Skin epidermis (tissue), 12 donors: ENCODE measurements at regions not wholly inside any gene's neighbourhood (a gene's known extent, or its start where the extent isn't known, plus 50 kb on each side); places are given as distances from the start of the nearest gene placed in this dataset.
"Not testable (repeated sequence)": the region's sequence is repeated elsewhere in the genome, so short reads cannot be mapped to it uniquely, and the experiment has no call there.

Experiments
- H3K27ac ChIP-seq, 21 experiments: fragments of 200-600 bp; sonication (generic) in 11 of 21; one replicate each; pipeline ENCODE4 v1.5.0; 2020; ENCODE audit warnings: mild to moderate bottlenecking in 3 of 21, inconsistent platforms in 2 of 21, moderate library complexity in 2 of 21
- H3K4me3 ChIP-seq, 7 experiments: fragments of 200-600 bp; sonication (generic) in 2 of 7; one replicate each; pipeline ENCODE4 v1.5.0; 2020; ENCODE audit warnings: inconsistent platforms in 2 of 7, mild to moderate bottlenecking in 2 of 7, moderate library complexity in 1 of 7

DNA sequence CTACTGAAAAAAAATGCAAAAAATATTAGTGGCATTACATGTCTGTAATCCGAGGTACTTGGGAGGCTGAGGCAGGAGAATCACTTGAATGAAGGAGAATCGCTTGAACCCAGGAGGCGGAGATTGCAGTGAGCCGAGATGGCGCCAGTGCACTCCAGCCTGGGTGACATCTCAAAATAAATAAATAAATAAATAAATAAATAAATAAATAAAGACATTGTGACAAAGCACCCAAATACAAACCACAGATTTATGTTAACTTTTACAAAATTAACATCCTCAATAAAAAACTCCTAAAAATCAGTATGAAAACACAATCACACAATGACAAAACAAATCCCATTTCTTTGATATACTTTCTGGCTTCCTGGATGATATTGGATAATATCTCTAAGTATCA lies 808.3 kb downstream of the REEP3 start:
- H3K27ac ChIP-seq, result no peak overlapping the region
- no peak overlapping the region for H3K4me3 ChIP-seq

GRCh38 chr10:64332551-64332950 lies 811.4 kb downstream of the REEP3 start:
- H3K4me3 ChIP-seq, result no peak overlapping the region

GRCh38 chr10:64334084-64334483 lies 812.9 kb downstream of the REEP3 start:
- H3K27ac ChIP-seq, result no peak overlapping the region
- no peak overlapping the region for H3K4me3 ChIP-seq

More at GRCh38 chr10:64332551-64332950, 811.4 kb downstream of the REEP3 start:
- no peak overlapping the region for H3K27ac ChIP-seq

- Histone ChIP-seq H3K27ac (no peak overlapping the region), H3K4me3 (no peak overlapping the region)
Measured at GRCh38 chr10:64344211-64344610, 823.0 kb downstream of the REEP3 start.

DNA sequence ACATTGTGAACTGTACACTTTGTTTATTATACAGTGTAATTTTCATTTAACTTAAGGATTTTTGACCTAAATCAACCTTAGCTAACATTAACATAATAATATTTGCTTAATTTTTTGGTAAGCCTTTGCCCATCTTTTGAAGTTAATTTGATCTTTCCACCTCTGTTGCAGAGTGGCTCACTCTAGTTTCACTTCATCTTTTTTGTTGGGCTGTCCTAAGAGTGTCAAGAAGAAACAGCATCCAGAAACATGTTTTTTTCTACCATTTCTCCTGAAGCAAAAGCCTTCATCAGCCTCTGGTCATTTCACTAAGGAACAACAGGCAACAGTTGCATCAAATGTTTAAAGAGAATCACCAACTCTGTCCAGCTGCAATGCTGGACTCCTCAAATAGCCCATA lies 824.7 kb downstream of the REEP3 start:
- Histone ChIP-seq H3K27ac (no peak overlapping the region), H3K4me3 (no peak overlapping the region)

GRCh38 chr10:64346389-64346788 lies 825.2 kb downstream of the REEP3 start:
- Histone ChIP-seq H3K27ac (no peak overlapping the region), H3K4me3 (no peak overlapping the region)

- Histone ChIP-seq H3K4me3 (no peak overlapping the region), H3K27ac (no peak overlapping the region)
Measured at GRCh38 chr10:64350665-64351064, 829.5 kb downstream of the REEP3 start.

- no peak overlapping the region for H3K4me3 ChIP-seq
Measured at GRCh38 chr10:64358907-64359306, 837.7 kb downstream of the REEP3 start.

DNA sequence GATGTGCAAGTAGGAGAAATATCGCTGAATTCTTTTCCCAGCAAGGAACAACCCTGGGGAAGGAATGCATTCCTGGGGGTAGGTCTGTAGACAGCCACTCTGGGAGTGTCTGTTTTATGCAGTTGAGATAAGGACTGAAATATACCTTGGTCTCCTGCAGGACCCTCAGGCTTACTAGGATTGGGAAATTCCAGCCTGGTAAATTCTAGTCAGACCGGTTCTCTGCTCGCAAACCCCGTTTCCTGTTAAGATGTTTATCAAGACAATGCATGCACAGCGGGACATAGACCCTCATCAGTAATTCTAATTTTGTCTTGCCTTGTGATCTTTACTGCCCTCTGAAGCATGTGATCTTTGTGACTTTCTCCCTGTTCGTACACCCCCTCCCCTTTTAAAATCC lies 839.0 kb downstream of the REEP3 start:
- not testable (repeated sequence) for H3K27ac ChIP-seq, H3K4me3 ChIP-seq

More at GRCh38 chr10:64358907-64359306, 837.7 kb downstream of the REEP3 start:
- no peak overlapping the region for H3K27ac ChIP-seq

GRCh38 chr10:64363687-64364086 lies 842.5 kb downstream of the REEP3 start:
- Histone ChIP-seq H3K27ac (no peak overlapping the region), H3K4me3 (no peak overlapping the region)

DNA sequence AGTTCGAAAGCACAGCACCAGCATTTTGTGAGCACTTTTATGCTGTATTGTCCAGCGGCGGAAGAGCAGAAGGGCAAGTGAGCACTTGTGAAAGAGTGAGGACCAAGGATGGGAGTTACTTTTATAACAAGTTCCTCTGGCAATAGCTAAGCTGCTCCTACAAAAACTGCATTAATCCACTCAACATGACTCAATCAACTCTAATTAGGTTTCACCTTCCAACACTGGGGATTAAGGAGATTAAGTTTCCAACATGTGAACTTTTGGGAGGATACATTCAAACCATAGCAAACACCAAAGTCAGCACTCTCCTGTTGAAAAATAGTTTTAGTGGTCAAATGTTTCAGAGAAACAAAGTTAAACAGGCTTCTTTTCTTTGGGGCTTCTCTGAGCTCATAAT lies 844.5 kb downstream of the REEP3 start:
- H3K27ac ChIP-seq, result no peak overlapping the region
- H3K4me3 ChIP-seq, result no peak overlapping the region

DNA sequence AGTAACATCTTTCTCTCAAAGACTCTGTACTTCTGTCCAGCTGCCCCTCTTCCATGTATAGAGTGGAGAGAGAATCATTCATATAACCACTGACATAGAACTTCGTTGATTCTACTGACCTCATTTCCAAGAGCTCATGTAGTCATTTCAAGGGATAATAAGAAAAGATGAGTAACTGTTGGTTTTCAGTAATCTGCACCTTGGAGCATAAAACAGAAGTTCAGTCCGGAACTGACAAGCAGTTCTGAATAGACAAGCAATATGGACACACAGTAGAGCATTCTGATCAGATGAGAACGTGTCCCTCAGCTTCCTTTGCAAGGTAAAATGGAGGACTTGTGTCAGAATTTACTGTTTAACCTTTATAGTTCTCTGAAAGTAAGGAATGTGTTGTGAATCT lies 847.1 kb downstream of the REEP3 start:
- Histone ChIP-seq H3K27ac (no peak overlapping the region), H3K4me3 (no peak overlapping the region)

DNA sequence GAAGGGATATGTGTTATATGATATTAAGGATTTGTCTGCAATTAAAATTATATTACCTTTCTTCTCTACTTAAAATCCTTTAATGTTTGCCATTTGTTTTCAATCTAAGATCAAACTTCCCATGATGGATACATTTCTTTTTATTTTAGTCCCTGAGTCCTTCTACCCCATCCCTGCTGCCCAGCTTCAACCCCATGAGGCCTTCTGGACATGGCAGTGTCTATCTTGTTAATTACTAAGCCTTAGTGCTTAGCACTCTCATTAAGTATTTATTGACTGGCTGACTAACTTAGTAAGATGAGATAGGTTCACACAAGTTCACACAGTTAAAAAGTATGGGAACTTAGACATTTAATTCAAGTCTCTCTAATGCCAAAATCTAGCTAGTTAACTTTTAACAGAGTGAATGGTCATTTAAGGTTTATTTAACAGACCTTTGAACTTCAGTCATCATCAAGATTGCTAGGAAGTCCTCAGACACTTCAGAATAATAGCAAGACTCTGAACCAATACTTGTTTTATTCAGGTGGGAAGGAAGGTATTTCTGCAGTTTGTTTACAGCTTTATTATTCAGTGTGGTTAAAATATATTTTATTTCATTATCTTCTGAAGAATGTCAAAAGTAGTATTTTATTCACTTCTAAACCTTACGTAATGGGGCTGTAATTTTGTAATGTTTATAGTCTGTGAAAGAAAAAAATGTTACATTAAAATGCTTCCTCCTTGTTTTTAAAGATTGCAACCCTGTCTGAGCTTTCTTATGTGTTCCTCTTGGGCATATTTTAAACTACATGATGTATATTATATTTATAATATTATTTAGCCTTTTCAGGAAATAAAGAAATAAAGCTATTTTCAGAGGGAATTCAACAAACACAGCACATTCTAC lies 848.9 kb downstream of the REEP3 start:
- Histone ChIP-seq H3K4me3 (no peak overlapping the region), H3K27ac (no peak overlapping the region)

GRCh38 chr10:64374346-64374745 lies 853.1 kb downstream of the REEP3 start:
- H3K27ac ChIP-seq, result no peak overlapping the region

DNA sequence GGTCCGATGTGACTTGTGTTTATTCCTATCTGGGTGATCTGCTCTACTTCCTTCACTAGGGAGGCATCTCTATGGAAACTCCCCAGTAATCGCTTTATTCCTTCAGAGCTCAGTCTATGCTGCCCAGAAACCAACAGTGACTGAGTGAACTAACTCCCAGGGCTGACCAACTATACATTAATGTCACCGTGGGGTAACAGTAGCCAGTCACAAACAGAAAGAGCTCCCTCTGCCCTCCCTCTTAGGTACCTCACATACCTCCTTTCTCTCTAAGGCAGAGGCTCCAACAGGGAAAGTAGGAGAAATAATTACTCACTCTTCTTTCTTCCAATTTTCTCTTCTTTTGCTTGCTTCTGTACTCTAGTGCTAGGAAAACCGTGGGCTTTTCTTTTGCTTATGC lies 855.0 kb downstream of the REEP3 start:
- Histone ChIP-seq H3K27ac (no peak overlapping the region), H3K4me3 (no peak overlapping the region)

More at GRCh38 chr10:64374346-64374745, 853.1 kb downstream of the REEP3 start:
- no peak overlapping the region for H3K4me3 ChIP-seq

DNA sequence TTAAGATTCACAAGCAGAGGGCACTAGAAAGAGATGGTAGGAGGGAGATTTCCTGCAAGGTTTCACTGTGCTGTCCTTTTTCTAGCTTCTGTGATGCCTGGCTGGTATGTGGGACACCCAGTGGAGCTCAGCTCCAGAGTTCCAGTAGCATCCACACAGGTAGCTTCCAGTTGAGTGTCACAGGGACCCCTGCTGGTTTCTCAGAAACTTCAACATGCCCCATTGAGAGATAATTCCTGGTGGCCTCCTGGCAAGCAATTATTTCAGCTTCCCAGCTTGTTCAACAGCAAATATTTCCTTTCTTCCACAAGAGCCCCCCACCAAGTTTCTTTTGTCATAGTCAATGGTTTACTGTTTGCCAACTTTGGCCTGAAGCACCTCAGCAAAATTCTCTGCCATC lies 858.7 kb downstream of the REEP3 start:
- no peak overlapping the region for H3K27ac ChIP-seq
- H3K4me3 ChIP-seq, result no peak overlapping the region

DNA sequence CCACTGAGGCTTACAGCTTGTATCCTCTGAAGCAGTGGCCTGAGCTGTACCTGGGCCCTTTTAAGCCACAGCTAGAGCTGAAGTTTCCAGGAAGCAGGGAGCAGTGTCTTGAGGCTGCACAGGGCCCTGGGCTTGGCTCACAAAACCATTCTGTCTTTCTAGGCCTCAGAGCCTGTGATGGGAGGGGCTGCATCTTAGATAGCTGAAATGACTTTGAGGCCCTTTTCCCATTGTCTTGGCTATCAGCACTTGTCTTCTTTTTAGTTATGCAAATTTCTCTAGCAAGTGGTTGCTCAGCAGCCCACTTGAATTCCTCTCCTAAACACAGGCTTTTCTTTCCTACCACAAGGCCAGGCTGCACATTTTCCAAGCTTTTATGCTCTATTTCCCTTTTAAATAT lies 864.2 kb downstream of the REEP3 start:
- H3K4me3 ChIP-seq, result no peak overlapping the region

DNA sequence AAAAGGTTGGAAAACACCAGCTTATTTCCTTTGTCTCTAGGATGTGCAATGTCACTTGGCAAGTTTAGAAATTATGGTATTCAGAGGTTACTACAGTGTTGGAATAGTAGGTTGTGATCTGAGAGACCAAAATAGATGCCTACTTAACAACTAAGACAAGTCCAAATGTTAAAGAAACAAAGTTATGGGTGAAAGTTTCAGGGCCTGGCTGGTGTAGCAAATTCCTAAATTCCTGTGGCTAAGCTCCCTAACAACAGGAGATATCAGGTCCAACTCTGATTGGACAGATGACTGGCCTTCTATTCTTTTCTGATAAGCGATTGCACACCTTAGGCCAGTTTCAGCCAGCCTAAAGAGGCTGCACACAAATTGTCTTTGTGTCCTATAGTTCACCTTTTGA lies 873.5 kb downstream of the REEP3 start:
- Histone ChIP-seq H3K4me3 (no peak overlapping the region), H3K27ac (no peak overlapping the region)

More for the DNA sequence above, 864.2 kb downstream of the REEP3 start:
- H3K27ac ChIP-seq, result no peak overlapping the region

GRCh38 chr10:64396105-64396708 lies 875.0 kb downstream of the REEP3 start:
- no peak overlapping the region for H3K4me3 ChIP-seq
- H3K27ac ChIP-seq, result no peak overlapping the region

DNA sequence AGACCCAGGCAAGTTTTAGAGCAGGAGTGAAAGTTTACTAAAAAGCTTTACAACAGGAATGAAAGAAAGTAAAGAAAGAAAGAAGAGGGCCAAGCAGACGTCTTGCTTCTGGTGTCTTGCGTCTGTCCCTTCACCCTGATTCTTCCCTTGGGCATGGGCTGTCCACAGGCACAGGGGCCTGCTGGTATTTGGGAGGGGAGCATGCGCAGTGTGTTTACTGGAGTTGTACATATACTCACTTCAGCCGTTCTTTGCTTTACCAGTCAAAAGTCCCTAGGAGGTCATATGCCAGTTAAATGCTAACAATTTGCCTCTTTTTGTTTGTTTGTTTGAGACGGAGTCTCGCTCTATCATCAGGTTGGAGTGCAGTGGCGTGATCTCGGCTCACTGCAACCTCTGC lies 875.9 kb downstream of the REEP3 start:
- Histone ChIP-seq H3K27ac (no peak overlapping the region), H3K4me3 (no peak overlapping the region)
